OCI-LY3 (cell line): ENCODE measurements at regions not wholly inside any gene's neighbourhood (a gene's known extent, or its start where the extent isn't known, plus 50 kb on each side); places are given as distances from the start of the nearest gene placed in this dataset.

ENCODE experiments used
- EZH2phosphoT487 ChIP-seq: fragments of 200-600 bp; shearing (Covaris generic); IDR thresholded peaks from 2 replicates; pipeline ENCODE4 v1.6.1; 2018; ENCODE audit warnings: antibody characterized with exemption, mixed run types, low read depth
- TF ChIP-seq, protein P1 (sequence below): fragments of 200-600, 300-600 bp; sonication (generic); IDR thresholded peaks from 2 replicates; pipeline ENCODE4 v1.5.1; 2014; ENCODE audit warnings: antibody characterized with exemption, low read length, low read depth

DNA sequence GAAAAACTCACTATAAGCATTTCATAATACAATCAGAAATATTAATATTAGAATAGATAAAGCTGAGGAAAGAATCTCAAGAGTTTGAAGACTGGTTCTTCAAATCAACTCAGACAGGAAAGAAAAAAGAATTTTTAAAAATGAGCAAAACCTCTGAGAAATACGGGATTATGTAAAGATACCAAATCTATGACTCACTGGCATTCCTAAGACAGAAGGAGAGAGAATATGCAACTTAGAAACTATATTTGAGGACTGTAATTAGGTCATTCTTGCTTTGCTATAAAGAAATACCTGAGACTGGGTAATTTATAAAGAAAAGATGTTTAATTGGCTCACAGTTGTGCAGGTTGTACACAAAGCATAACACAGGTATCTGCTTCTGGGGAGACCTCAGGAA is 665.1 kb downstream of the RNF144B start:
- TF ChIP-seq, protein P1, sequence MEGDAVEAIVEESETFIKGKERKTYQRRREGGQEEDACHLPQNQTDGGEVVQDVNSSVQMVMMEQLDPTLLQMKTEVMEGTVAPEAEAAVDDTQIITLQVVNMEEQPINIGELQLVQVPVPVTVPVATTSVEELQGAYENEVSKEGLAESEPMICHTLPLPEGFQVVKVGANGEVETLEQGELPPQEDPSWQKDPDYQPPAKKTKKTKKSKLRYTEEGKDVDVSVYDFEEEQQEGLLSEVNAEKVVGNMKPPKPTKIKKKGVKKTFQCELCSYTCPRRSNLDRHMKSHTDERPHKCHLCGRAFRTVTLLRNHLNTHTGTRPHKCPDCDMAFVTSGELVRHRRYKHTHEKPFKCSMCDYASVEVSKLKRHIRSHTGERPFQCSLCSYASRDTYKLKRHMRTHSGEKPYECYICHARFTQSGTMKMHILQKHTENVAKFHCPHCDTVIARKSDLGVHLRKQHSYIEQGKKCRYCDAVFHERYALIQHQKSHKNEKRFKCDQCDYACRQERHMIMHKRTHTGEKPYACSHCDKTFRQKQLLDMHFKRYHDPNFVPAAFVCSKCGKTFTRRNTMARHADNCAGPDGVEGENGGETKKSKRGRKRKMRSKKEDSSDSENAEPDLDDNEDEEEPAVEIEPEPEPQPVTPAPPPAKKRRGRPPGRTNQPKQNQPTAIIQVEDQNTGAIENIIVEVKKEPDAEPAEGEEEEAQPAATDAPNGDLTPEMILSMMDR, result no peak
- no peak for TF ChIP-seq EZH2phosphoT487
